NCI-H510A (cell line): ENCODE measurements at regions not wholly inside any gene's neighbourhood (a gene's known extent, or its start where the extent isn't known, plus 50 kb on each side); places are given as distances from the start of the nearest gene placed in this dataset.

Source experiments
- DNase-seq: peaks from one replicate; lab custom pipeline; 2025; lab: John Stamatoyannopoulos, UW

- no peak for DNase-seq
Observed at GRCh38 chr13:76750126-76750525, 136.1 kb downstream of the KCTD12 start.

- no peak for DNase-seq
Observed at GRCh38 chr13:76745261-76746200, 140.7 kb downstream of the KCTD12 start.

DNA sequence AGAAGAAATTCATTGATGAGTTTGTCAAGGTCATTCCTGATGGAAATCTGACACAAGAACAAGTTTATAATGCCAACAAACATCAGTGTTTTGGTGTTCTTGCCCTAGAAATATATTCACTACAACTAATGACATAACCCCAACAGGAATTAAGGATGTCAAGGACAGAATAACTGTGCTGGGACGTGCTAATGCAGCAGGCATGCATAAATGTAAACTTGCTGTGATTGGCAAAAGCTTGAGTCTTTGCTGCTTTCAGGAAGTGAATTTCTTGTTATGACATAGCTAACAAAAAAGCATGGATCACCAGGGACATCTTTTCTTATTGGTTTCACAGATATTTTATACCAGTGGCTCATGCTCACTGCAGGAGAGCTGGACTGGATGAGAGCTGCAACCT, 144.6 kb downstream of the KCTD12 start:
- DNase-seq, result no peak

GRCh38 chr13:76741046-76741445, 145.2 kb downstream of the KCTD12 start:
- no peak for DNase-seq

DNA sequence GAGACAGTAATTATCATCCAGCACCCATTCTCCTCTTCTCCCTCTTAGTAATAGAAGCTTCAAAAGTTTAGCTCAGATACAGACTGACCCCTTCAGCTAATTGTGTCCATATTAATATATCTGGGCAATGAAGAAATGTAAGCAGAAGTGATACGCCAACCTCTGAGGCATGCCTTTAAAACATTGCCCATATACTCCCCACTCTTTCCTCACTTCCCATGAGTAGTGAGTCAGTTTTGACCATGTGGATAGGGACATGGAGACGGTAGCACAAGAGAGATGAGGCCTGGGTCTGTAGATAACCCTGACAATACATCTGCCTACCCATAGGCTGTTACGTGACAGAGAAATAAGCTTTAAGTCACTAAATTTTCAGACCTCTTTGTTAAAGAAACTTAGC, 147.6 kb downstream of the KCTD12 start:
- DNase-seq, result no peak

GRCh38 chr13:76737526-76737925, 148.7 kb downstream of the KCTD12 start:
- no peak for DNase-seq

DNA sequence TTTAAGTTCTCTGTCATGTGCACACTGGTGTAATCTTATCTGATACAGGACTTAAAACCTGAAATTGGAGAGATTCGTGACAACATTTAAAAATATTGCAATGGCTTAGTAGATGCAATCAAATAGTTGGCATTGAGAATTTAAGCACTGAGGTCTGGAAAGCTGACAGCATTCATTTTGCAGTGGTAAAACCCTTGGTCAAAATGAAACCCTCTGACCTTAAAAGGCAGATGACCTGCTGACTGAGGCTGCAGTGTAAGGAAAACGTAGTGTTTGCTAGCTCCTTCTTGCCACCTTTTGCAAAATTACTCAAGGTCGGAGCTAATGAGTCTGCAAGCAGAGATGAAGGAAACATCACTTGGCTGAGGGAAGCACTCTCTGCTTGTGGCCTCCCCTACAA, 150.6 kb downstream of the KCTD12 start:
- DNase-seq, result no peak

- no peak for DNase-seq
Observed at GRCh38 chr13:76733671-76734070, 152.5 kb downstream of the KCTD12 start.

DNA sequence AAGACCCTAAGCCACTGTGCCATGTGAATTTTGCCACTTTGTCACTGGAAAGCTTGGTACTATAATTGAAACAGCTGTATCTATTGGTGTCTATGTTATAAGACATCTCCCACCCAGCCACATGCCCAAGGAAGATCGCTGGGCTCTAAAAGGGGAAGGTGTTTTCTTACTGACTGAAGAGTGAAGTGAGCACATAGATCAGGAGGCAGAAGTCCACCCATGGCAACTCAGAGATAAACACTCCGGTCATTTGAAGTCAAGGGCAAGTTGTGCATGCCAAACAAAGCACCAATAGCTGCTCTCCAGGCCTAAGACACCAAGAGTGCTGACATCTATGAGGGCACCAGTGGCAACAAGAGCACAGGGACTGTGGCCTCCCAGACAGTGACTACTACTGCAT, 153.8 kb downstream of the KCTD12 start:
- no peak for DNase-seq

- DNase-seq, result no peak
Observed at GRCh38 chr13:76730220-76730619, 156.0 kb downstream of the KCTD12 start.

GRCh38 chr13:76729691-76730090, 156.5 kb downstream of the KCTD12 start:
- no peak for DNase-seq

GRCh38 chr13:76725896-76726295, 160.3 kb downstream of the KCTD12 start:
- no peak for DNase-seq

- DNase-seq, result no peak
Observed at GRCh38 chr13:76725211-76725610, 161.0 kb downstream of the KCTD12 start.

- no peak for DNase-seq
Observed at GRCh38 chr13:76724421-76724820, 161.8 kb downstream of the KCTD12 start.

- DNase-seq, result no peak
Observed at GRCh38 chr13:76723551-76724232, 162.5 kb downstream of the KCTD12 start.

DNA sequence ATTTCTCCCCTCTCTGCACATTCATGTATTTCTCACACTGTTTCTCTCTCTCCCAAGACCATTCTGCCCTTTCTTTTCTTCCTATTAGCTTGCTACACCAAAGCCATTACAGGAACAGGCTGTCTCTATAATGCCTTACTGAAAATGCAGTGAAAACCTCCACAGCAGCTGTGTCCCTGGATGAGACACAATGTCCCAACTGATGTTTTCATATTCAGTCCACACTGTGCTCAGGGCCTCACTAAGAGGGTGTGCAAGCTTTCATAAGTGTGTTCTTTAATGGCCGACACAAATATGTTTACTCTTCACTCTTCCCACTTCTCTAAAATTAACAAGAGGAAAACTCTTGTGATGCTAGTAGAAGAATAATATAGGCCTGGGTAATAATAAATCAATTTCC, 163.4 kb downstream of the KCTD12 start:
- no peak for DNase-seq

DNA sequence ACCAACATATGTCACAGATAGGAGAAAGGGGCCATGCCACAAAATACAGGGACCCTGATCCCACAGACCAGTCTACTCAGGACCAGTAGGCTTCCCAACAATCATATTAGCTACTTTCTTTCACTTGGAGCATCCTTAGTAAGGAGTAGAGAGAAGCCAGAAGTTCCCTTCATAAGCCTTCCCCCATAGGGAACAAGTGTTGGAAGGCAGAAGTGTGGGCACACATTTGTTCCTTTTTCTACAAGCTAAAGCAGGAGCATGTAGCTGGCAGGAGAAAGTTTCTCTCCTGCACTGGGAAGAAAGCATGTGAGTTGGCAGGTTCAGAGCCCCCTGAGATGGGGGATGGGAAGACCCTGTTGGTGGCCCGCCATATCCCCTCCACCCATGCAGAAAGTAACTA, 165.4 kb downstream of the KCTD12 start:
- DNase-seq, result no peak

DNA sequence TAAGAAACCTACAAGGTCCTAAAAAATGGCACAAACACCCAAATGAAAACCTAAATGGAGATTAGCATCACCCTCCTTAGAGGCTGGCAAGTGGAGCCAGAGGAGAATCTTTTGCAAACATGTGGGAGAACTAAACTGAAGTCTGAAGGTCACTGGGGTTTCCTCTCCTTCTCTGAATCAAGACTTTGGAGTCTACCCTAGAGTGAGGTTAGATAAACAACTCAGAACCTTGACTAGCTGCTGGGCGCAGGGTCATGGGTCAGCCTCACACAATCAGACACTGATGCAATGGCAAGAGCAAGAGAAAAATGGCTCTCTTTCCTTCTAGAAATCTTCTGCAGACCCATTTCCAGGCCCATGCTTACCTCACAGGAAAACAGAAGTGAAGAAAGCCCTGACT, 165.8 kb downstream of the KCTD12 start:
- no peak for DNase-seq

GRCh38 chr13:76719955-76720354, 166.2 kb downstream of the KCTD12 start:
- DNase-seq, result no peak

- no peak for DNase-seq
Observed at GRCh38 chr13:76717092-76717491, 169.1 kb downstream of the KCTD12 start.

GRCh38 chr13:76715621-76716020, 170.6 kb downstream of the KCTD12 start:
- no peak for DNase-seq

GRCh38 chr13:76715075-76715474, 171.1 kb downstream of the KCTD12 start:
- no peak for DNase-seq

- no peak for DNase-seq
Observed at GRCh38 chr13:76713280-76713679, 172.9 kb downstream of the KCTD12 start.
